HepG2 (cell line): ENCODE measurements at regions not wholly inside any gene's neighbourhood (a gene's known extent, or its start where the extent isn't known, plus 50 kb on each side); places are given as distances from the start of the nearest gene placed in this dataset.

Source experiments
- E2F2 ChIP-seq: sonication (generic); formaldehyde crosslinking; IDR thresholded peaks from 2 replicates; pipeline ENCODE4 v1.4.0; 2020; ENCODE audit warnings: missing genetic modification reagents, borderline replicate concordance
- NBN ChIP-seq: fragments of 450-650 bp; conservative IDR thresholded peaks from 2 replicates; pipeline ENCODE4 v1.6.1; 2017
- RNF2 ChIP-seq: fragments of 450-650 bp; conservative IDR thresholded peaks from 2 replicates; pipeline ENCODE4 v1.6.1; 2016; ENCODE audit warnings: low read depth
- SMARCE1 ChIP-seq: fragments of 450-650 bp; IDR thresholded peaks from 2 replicates; pipeline ENCODE4 v1.6.1; 2017; ENCODE audit warnings: borderline replicate concordance
- ZNF18 ChIP-seq: sonication (generic); formaldehyde crosslinking; IDR thresholded peaks from 2 replicates; pipeline ENCODE4 v1.8.0; 2022; ENCODE audit warnings: mild to moderate bottlenecking, missing genetic modification reagents; ENCODE audit not compliant: insufficient replicate concordance
- ZNF225 ChIP-seq: sonication (generic); formaldehyde crosslinking; IDR thresholded peaks from 2 replicates; pipeline ENCODE4 v1.4.0; 2020; ENCODE audit warnings: mild to moderate bottlenecking, missing genetic modification reagents
- ZNF446 ChIP-seq: sonication (generic); formaldehyde crosslinking; IDR thresholded peaks from 2 replicates; pipeline ENCODE4 v1.5.0; 2020; ENCODE audit warnings: mild to moderate bottlenecking, missing genetic modification reagents
- ZNF501 ChIP-seq: sonication (generic); formaldehyde crosslinking; IDR thresholded peaks from 2 replicates; pipeline ENCODE4 v1.5.1; 2020; ENCODE audit warnings: mild to moderate bottlenecking, moderate library complexity, missing genetic modification reagents
- ZNF639 ChIP-seq: conservative IDR thresholded peaks from 2 replicates; pipeline ENCODE4 v1.6.1; 2018; ENCODE audit warnings: missing genetic modification reagents

- TF ChIP-seq ZNF639 (no peak), SMARCE1 (no peak), ZNF18 (CRISPR knock-in tag) (peak; percentile 40), ZNF446 (CRISPR knock-in tag) (0 out of 2 replicates have a peak, but pooled peaks have one; percentile 4), ZNF225 (peak; percentile 76), NBN (no peak), RNF2 (no peak), ZNF501 (CRISPR knock-in tag) (peak; percentile 71), E2F2 (CRISPR knock-in tag) (no peak)
- TF ChIP-seq, all 625 proteins: peak for 46
These were observed 186.6 kb upstream of the HAAO start (continued) for GRCh38 chr2:42978887-42979415.
